ENCODE measurements at regions not wholly inside any gene's neighbourhood (a gene's known extent, or its start where the extent isn't known, plus 50 kb on each side); places are given as distances from the start of the nearest gene placed in this dataset.

DNA sequence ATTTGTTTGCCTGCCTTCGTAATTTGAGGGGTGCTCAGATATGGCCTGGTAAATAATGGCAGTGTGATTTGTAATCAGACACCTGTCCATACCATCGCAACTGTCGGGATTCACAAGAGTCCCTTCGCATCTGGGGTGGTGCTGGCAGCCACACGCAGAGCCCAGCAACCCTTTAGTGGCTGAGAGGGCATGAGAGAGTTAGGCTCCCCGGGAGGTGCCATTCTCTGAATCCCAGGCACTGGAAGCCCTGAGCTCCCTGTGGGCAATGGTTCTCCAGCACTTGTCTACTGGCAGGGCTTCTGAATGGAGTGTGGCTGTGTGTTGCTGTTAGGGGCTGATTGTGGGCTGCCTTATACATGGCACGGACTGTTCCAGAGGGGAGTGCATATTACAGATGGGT, 230.1 kb downstream of the EBLN2 start:
- Histone ChIP-seq H3K27ac (ENCODE audit: low read depth in 1 of 2, low read length in 1 of 2) (no peak overlapping the region), H3K4me1 (ENCODE audit: control insufficient read depth in 2 of 2, insufficient read depth in 2 of 2, low read length in 2 of 2) (no peaks in the 10 kb centered on the region), H3K9me3 (ENCODE audit: control insufficient read depth in 2 of 2, insufficient read depth in 1 of 2, low read length in 1 of 2) (no peaks in the 10 kb centered on the region), H3K4me3 (ENCODE audit: low read length in 2 of 2) (no peak overlapping the region), H3K27me3 (ENCODE audit: control insufficient read depth in 2 of 2, insufficient read depth in 1 of 2, low read length in 1 of 2) (no peaks in the 10 kb centered on the region), H3K36me3 (ENCODE audit: control insufficient read depth in 2 of 2, insufficient read depth in 2 of 2, low read length in 1 of 2) (no peaks in the 10 kb centered on the region)
- 87% methylated on average over 7 of the region's 7 CpGs for WGBS
- DNase-seq (ENCODE audit: low read depth in 6 of 9, low spot score in 9 of 9) = no peak

DNA sequence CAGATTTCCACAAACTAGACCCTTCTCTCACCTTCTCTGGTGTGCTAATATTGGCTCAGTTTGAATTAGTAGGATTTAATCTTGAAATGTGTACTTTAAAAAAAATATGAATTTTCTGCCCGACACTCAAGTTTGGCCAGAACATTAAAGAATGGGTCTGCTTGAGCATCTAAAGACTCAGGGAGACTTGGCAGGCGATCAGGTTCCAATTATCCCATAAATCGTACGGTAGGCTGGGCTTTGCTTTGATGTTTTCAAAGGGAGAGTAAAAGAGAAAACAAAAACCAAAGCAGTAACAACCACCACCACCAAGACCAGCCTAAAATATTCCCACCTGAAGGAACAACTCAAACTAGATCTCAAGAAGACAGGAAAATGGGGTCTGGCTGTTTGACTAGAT, 230.8 kb downstream of the EBLN2 start:
- no peak overlapping the region for H3K27ac ChIP-seq (ENCODE audit: low read depth in 1 of 2, low read length in 1 of 2)
- H3K4me1 ChIP-seq (ENCODE audit: control insufficient read depth in 2 of 2, insufficient read depth in 2 of 2, low read length in 2 of 2) = no peaks in the 10 kb centered on the region
- H3K9me3 ChIP-seq (ENCODE audit: control insufficient read depth in 2 of 2, insufficient read depth in 1 of 2, low read length in 1 of 2) = no peaks in the 10 kb centered on the region
- no peaks in the 10 kb centered on the region for H3K27me3 ChIP-seq (ENCODE audit: control insufficient read depth in 2 of 2, insufficient read depth in 1 of 2, low read length in 1 of 2)
- no peak for DNase-seq (ENCODE audit: low read depth in 6 of 9, low spot score in 9 of 9)
- WGBS = 95% methylated on average over 4 of the region's 4 CpGs
- no peaks in the 10 kb centered on the region for H3K36me3 ChIP-seq (ENCODE audit: control insufficient read depth in 2 of 2, insufficient read depth in 2 of 2, low read length in 1 of 2)
- no peak overlapping the region for H3K4me3 ChIP-seq (ENCODE audit: low read length in 2 of 2)

DNA sequence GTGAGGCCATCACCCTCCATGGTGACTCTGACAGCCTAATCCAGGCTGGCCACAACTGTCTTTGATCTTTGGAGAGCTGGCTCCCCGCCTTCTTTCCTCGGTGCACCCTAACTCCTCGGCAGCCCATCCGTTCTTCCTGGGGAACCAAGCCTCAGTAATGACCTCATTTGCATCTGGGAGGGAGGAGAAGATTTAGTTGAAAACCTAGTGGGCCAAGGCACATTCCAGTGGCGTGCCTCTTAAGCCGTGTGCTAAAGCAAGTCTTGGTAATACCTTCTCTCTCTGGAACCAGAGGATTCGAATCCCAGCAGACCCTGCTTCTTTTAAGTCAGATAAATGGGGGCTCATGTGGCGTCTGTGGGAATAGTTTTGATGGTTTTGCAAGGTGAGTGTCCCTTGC, 233.1 kb downstream of the EBLN2 start:
- 69% methylated on average over 8 of the region's 8 CpGs for WGBS
- DNase-seq (ENCODE audit: low read depth in 6 of 9, low spot score in 9 of 9) = no peak
- Histone ChIP-seq H3K4me3 (ENCODE audit: low read length in 2 of 2) (no peak overlapping the region), H3K36me3 (ENCODE audit: control insufficient read depth in 2 of 2, insufficient read depth in 2 of 2, low read length in 1 of 2) (no peaks in the 10 kb centered on the region), H3K9me3 (ENCODE audit: control insufficient read depth in 2 of 2, insufficient read depth in 1 of 2, low read length in 1 of 2) (no peaks in the 10 kb centered on the region), H3K27me3 (ENCODE audit: control insufficient read depth in 2 of 2, insufficient read depth in 1 of 2, low read length in 1 of 2) (no peaks in the 10 kb centered on the region), H3K4me1 (ENCODE audit: control insufficient read depth in 2 of 2, insufficient read depth in 2 of 2, low read length in 2 of 2) (no peaks in the 10 kb centered on the region), H3K27ac (ENCODE audit: low read depth in 1 of 2, low read length in 1 of 2) (no peak overlapping the region)

DNA sequence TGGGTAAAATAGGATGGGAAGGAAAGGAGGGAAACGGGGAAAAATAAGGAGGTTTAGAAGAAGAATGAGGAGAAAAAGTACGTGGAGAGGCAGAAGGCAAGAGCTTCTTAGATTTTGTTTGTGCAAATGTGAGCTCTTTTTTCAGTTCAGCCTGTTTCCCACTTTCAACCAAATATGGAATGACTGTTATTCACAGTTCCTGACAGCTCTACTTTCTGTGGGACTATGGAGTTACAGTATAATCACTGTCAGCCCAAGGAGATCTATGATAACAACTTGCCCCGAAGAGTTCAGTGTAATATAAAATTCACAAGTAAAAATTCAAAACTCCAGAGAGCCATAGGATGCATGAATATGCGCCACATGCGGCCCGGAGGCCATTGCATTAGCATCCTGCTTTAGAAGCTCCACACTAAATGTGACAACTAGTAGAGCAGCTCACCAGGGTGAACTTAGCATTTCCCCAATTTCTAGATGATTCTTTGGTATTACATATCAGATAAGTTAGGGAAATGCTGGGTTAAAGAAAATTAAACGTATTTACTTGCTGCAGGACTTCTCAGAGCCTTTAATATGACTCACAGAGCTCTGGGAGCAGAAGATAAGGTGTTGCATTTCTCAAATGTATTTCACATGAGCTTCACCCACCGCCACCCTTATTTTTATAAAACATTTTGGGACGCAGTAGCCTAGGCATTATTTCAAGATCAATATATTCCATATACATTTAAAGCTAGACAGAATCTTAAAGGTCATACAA, 234.6 kb downstream of the EBLN2 start:
- 92% methylated on average over 9 of the region's 9 CpGs for WGBS
- Histone ChIP-seq H3K27me3 (ENCODE audit: control insufficient read depth in 2 of 2, insufficient read depth in 1 of 2, low read length in 1 of 2) (no peaks in the 10 kb centered on the region), H3K4me3 (ENCODE audit: low read length in 2 of 2) (no peak overlapping the region), H3K4me1 (ENCODE audit: control insufficient read depth in 2 of 2, insufficient read depth in 2 of 2, low read length in 2 of 2) (no peaks in the 10 kb centered on the region), H3K27ac (ENCODE audit: low read depth in 1 of 2, low read length in 1 of 2) (no peak overlapping the region), H3K9me3 (ENCODE audit: control insufficient read depth in 2 of 2, insufficient read depth in 1 of 2, low read length in 1 of 2) (no peaks in the 10 kb centered on the region), H3K36me3 (ENCODE audit: control insufficient read depth in 2 of 2, insufficient read depth in 2 of 2, low read length in 1 of 2) (no peaks in the 10 kb centered on the region)
- no peak for DNase-seq (ENCODE audit: low read depth in 6 of 9, low spot score in 9 of 9)

DNA sequence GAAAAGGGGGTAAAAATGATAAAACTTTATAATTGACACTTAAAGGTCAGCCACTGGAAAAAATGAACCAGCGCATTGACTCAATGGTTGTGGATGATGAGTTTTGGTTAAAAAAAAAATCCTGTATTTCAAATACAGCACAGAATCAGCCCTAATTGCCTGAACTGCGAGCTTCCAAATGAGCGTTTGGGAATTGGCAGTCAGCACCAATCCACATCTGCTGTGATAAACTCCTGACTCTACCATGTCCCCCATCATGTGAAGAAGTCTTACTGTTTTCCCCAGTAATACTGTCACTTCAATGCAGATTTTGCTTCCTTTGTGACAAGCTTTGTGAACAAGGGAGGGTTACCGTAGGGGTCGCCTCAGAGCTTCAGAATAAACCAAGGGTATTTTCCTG, 235.4 kb downstream of the EBLN2 start:
- Histone ChIP-seq H3K9me3 (ENCODE audit: control insufficient read depth in 2 of 2, insufficient read depth in 1 of 2, low read length in 1 of 2) (no peaks in the 10 kb centered on the region), H3K4me1 (ENCODE audit: control insufficient read depth in 2 of 2, insufficient read depth in 2 of 2, low read length in 2 of 2) (no peaks in the 10 kb centered on the region), H3K27ac (ENCODE audit: low read depth in 1 of 2, low read length in 1 of 2) (no peak overlapping the region), H3K36me3 (ENCODE audit: control insufficient read depth in 2 of 2, insufficient read depth in 2 of 2, low read length in 1 of 2) (no peaks in the 10 kb centered on the region), H3K27me3 (ENCODE audit: control insufficient read depth in 2 of 2, insufficient read depth in 1 of 2, low read length in 1 of 2) (no peaks in the 10 kb centered on the region), H3K4me3 (ENCODE audit: low read length in 2 of 2) (no peak overlapping the region)
- DNase-seq (ENCODE audit: low read depth in 6 of 9, low spot score in 9 of 9) = no peak
- WGBS = 95% methylated on average over 5 of the region's 5 CpGs

DNA sequence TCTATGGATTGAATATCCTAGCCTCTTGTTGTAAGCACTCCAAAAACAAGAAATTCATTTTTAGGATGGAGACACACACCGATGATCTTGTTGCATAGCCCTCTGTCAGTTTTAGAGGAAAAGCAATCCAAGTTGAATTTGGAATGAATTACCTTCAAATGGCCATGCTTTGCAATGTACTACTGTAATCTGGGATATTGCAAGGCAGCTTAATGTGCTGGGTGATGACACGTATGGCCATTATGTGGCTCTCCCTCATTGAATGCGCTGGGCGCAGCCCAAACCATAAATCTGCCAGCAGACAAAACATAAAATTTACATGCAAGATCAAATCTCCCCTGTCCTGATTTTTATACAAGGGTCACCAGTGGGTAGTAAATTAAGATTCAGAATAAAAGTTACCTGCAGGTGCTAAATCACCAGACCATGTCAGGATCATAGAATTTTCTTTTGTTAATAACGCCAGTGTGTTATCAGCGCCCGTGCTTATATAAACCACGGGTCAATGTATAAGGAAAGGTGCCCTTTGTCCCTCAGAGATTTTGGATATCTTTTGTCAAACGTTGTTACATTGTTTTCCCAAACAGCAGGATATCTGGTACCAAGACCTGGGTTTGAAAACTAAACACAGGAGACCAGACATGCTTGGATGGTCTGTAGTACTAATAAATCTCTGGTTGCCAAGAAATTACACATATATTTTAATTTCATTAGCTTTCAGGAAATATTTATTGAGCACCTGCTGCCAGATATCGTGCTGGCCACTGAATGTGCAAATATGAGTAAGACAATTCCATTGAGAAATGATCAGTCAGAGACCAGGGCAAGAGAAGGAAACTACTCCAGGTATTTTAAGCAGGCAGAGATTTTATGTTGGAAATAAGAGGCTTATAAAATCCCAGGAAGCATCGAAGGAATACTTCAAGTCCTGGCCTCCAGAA, 237.1 kb downstream of the EBLN2 start:
- Histone ChIP-seq H3K27me3 (ENCODE audit: control insufficient read depth in 2 of 2, insufficient read depth in 1 of 2, low read length in 1 of 2) (no peaks in the 10 kb centered on the region), H3K4me3 (ENCODE audit: low read length in 2 of 2) (no peak overlapping the region), H3K27ac (ENCODE audit: low read depth in 1 of 2, low read length in 1 of 2) (no peak overlapping the region), H3K4me1 (ENCODE audit: control insufficient read depth in 2 of 2, insufficient read depth in 2 of 2, low read length in 2 of 2) (no peaks in the 10 kb centered on the region), H3K36me3 (ENCODE audit: control insufficient read depth in 2 of 2, insufficient read depth in 2 of 2, low read length in 1 of 2) (no peaks in the 10 kb centered on the region), H3K9me3 (ENCODE audit: control insufficient read depth in 2 of 2, insufficient read depth in 1 of 2, low read length in 1 of 2) (no peaks in the 10 kb centered on the region)
- 64% methylated on average over 11 of the region's 11 CpGs for WGBS
- DNase-seq (ENCODE audit: low read depth in 6 of 9, low spot score in 9 of 9) = no peak

DNA sequence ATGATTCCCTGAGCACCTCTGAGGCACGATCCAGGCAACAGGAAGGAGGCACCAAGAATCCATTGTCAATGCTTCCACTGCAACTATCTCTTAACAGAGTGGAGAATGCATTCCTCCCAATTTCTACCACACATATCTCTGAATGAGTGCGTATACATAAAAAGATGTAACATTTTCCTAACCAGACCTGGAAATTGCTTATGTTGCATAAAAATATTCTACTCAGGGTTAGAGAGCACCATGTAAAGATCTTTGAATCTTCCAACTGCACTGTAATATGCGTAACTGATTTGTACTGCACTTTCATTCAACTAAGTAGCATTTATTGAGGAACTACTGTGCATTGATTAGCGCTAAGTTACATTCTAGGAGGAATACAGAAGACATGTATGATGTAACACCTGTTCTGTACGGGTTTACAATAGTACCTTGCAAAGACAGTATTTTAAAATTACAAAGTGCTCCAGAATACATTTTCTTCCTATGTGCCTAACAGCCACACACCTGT, 237.8 kb downstream of the EBLN2 start:
- Histone ChIP-seq H3K4me1 (ENCODE audit: control insufficient read depth in 2 of 2, insufficient read depth in 2 of 2, low read length in 2 of 2) (no peaks in the 10 kb centered on the region), H3K27ac (ENCODE audit: low read depth in 1 of 2, low read length in 1 of 2) (no peak overlapping the region), H3K27me3 (ENCODE audit: control insufficient read depth in 2 of 2, insufficient read depth in 1 of 2, low read length in 1 of 2) (no peaks in the 10 kb centered on the region), H3K9me3 (ENCODE audit: control insufficient read depth in 2 of 2, insufficient read depth in 1 of 2, low read length in 1 of 2) (no peaks in the 10 kb centered on the region), H3K36me3 (ENCODE audit: control insufficient read depth in 2 of 2, insufficient read depth in 2 of 2, low read length in 1 of 2) (no peaks in the 10 kb centered on the region), H3K4me3 (ENCODE audit: low read length in 2 of 2) (no peak overlapping the region)
- DNase-seq (ENCODE audit: low read depth in 6 of 9, low spot score in 9 of 9) = no peak
- 88% methylated on average over 5 of the region's 5 CpGs for WGBS

DNA sequence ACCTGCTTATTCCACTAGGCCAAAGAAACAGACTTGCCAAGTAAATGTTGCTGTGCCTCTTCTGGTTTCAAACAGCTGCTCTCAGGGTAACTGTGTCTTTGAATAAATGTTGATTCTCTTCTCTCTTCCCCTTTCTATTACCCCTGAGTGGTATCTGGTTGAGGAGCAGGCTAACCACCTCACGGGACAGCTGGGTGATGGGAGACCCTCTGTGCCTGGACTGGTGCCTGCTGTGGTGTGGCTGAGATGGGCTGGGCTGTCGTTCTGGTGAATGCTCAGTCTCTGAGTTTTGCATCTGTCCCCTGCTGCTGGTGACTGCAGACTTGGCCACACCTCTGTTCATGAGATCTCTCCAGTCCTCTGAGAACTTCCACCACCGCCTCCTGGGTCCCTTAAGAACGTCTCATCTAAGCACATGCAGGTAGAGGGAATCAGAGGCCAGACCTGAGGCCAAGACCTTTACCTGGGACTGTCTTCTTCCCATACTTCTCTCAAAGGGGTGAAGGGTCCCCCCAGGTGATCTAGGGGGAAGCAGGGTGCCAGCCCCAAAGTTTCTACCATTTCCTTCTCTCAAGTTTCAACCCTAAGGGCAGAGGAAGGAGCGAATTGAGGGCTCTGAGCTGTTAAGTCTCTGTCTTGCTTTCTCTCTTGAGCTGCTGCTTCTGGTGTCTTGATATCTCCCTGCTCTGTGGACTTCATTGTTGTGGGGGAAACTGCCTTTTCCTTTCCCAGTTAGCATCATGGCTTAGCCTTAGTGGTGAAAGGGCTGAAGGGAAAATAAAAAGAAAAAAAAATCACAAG, 252.9 kb downstream of the EBLN2 start:
- Histone ChIP-seq H3K9me3 (ENCODE audit: control insufficient read depth in 2 of 2, insufficient read depth in 1 of 2, low read length in 1 of 2) (no peaks in the 10 kb centered on the region), H3K27me3 (ENCODE audit: control insufficient read depth in 2 of 2, insufficient read depth in 1 of 2, low read length in 1 of 2) (no peaks in the 10 kb centered on the region), H3K27ac (ENCODE audit: low read depth in 1 of 2, low read length in 1 of 2) (no peak overlapping the region), H3K4me1 (ENCODE audit: control insufficient read depth in 2 of 2, insufficient read depth in 2 of 2, low read length in 2 of 2) (no peaks in the 10 kb centered on the region), H3K4me3 (ENCODE audit: low read length in 2 of 2) (no peak overlapping the region), H3K36me3 (ENCODE audit: control insufficient read depth in 2 of 2, insufficient read depth in 2 of 2, low read length in 1 of 2) (no peaks in the 10 kb centered on the region)
- DNase-seq (ENCODE audit: low read depth in 6 of 9, low spot score in 9 of 9) = no peak
- 90% methylated on average over 5 of the region's 5 CpGs for WGBS
